G401.6 (cell line): ENCODE measurements at regions not wholly inside any gene's neighbourhood (a gene's known extent, or its start where the extent isn't known, plus 50 kb on each side); places are given as distances from the start of the nearest gene placed in this dataset.

Experiments
- FAIRE-seq: peaks from 2 replicates; lab custom pipeline; 2012; peaks lifted over from hg19 to GRCh38; lab: Jason Lieb, UNC

GRCh38 chr4:141922236-141922635 is 285.9 kb downstream of the IL15 start:
- no peak for FAIRE-seq

- FAIRE-seq: no peak
Measured at GRCh38 chr4:141926406-141926805, 290.0 kb downstream of the IL15 start.

DNA sequence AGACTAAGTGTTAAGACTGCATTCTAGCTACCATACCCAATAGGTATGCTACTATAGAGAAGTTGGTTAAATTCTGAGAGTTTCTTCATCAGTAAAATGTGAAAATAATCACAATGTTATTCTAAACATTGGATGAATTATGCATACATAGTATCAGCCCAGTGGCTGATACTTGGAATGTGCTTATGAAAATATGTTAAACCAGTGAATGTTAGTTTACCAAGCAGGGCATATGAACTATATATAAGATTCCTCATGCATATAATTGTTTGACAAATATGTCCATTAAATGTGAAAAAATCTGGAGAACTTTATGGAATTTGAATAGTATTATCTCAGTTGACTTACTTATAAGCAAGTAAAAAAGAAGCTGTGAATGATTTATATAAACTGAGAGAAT is 296.1 kb downstream of the IL15 start:
- FAIRE-seq: no peak

GRCh38 chr4:141933978-141934377 is 297.6 kb downstream of the IL15 start:
- FAIRE-seq: no peak

DNA sequence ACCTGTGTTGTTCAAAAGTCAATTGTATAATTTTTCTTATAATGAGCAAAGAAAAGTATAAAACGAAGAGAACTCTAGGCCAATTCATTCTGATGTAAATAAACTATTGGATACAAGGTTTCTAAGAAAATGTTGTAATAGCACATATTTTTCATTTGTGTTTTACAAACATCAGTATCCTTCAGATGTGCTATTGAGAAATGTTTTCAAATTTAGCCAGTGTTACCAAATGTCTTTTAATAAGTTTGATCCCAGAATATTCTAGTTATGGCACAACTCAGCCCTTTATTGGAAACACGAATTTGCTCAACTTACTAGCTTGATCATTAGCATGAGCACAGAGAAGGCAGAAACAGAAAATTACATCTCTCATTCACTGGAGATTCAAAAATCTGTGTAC is 319.3 kb downstream of the IL15 start:
- FAIRE-seq: no peak

GRCh38 chr4:141957416-141957815 is 321.0 kb downstream of the IL15 start:
- FAIRE-seq: no peak

- FAIRE-seq: no peak
Measured at GRCh38 chr4:141962486-141962885, 326.1 kb downstream of the IL15 start.

DNA sequence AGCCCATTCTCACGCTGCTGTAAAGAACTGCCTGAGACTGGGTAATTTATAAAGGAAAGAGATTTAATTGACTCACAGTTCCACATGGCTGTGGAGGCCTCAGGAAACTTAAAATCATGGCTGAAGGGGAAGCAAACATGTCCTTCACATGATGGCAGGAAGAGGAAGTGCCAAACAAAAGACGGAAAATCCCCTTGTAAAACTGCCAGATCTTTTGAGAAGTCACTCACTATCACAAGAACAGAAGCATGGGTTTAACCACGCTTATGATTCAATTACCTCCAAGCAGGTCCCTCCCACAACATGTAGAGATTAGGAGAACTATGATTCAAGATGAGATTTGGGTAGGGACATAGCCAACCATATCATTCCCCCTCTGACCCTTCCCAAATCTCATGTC is 335.5 kb downstream of the IL15 start:
- no peak for FAIRE-seq

DNA sequence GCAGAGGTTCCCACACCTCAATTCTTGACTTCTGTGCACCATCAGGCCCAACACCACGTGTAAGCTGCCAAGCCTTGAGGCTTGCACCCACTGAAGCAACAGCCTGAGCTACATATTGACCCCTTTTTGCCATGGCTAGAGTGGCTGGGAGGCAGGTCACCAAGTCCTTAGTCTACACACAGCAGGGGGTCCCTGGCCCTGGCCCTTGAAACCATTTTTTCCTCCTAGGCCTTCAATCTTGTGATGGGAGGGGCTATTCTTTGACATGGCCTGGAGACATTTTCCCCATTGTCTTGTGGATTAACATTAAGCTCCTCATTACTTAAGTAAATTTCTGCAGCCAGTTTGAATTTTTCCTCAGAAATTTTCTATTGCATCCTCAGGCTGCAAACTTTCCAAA is 336.6 kb downstream of the IL15 start:
- FAIRE-seq: no peak
